HG02852 (cell line): ENCODE measurements at regions not wholly inside any gene's neighbourhood (a gene's known extent, or its start where the extent isn't known, plus 50 kb on each side); places are given as distances from the start of the nearest gene placed in this dataset.
"Not testable (repeated sequence)": the region's sequence is repeated elsewhere in the genome, so short reads cannot be mapped to it uniquely, and the experiment has no call there.

ENCODE experiments used
- ATAC-seq: cut with Tn5 transposase; IDR thresholded peaks from one replicate; pipeline ENCODE4 v1.9.1; 2021; ENCODE audit warnings: mild to moderate bottlenecking, moderate library complexity; ENCODE audit not compliant: unreplicated experiment

GRCh38 chr3:69688400-69688799 is 50.9 kb upstream of the MITF start:
- ATAC-seq: no peak

- no peak for ATAC-seq
These were observed 51.6 kb upstream of the MITF start for GRCh38 chr3:69687641-69688040.

- no peak for ATAC-seq
These were observed 53.2 kb upstream of the MITF start for GRCh38 chr3:69686056-69686455.

GRCh38 chr3:69684309-69684961 is 54.8 kb upstream of the MITF start:
- ATAC-seq: no peak

GRCh38 chr3:69683082-69683806 is 56.0 kb upstream of the MITF start:
- ATAC-seq: no peak

- ATAC-seq: not testable (repeated sequence)
These were observed 61.8 kb upstream of the MITF start for GRCh38 chr3:69677456-69677855.

- ATAC-seq: no peak
These were observed 63.3 kb upstream of the MITF start for GRCh38 chr3:69675786-69676530.

GRCh38 chr3:69674752-69675151 is 64.5 kb upstream of the MITF start:
- ATAC-seq: no peak

- no peak for ATAC-seq
These were observed 67.9 kb upstream of the MITF start for GRCh38 chr3:69671082-69671952.

GRCh38 chr3:69669070-69669469 is 70.2 kb upstream of the MITF start:
- ATAC-seq: no peak

- no peak for ATAC-seq
These were observed 74.1 kb upstream of the MITF start for GRCh38 chr3:69665026-69665737.

- no peak for ATAC-seq
These were observed 78.6 kb upstream of the MITF start for GRCh38 chr3:69660631-69661030.

- no peak for ATAC-seq
These were observed 79.9 kb upstream of the MITF start for GRCh38 chr3:69659180-69659910.

- ATAC-seq: no peak
These were observed 80.6 kb upstream of the MITF start for GRCh38 chr3:69658514-69659140.

- ATAC-seq: not testable (repeated sequence)
These were observed 82.2 kb upstream of the MITF start for GRCh38 chr3:69657030-69657429.

- no peak for ATAC-seq
These were observed 87.5 kb upstream of the MITF start for GRCh38 chr3:69651765-69652164.

- ATAC-seq: no peak
These were observed 89.2 kb upstream of the MITF start for GRCh38 chr3:69650066-69650419.

GRCh38 chr3:69649120-69650065 is 89.9 kb upstream of the MITF start:
- no peak for ATAC-seq
